Activated CD4-positive, alpha-beta T cell treated with anti-CD3 and anti-CD28 coated beads, Interleukin-2, Interleukin-6, amounts not matched to agents 100 ng/mL and 50 ng/mL, durations not matched to agents 16 hours and 8 hours (primary cell): ENCODE measurements at regions not wholly inside any gene's neighbourhood (a gene's known extent, or its start where the extent isn't known, plus 50 kb on each side); places are given as distances from the start of the nearest gene placed in this dataset.
"Not testable (repeated sequence)": the region's sequence is repeated elsewhere in the genome, so short reads cannot be mapped to it uniquely, and the experiment has no call there.

Experiments used
- DNase-seq: peaks from one replicate; pipeline ENCODE4 v3.0.0-alpha.2; 2020

DNA sequence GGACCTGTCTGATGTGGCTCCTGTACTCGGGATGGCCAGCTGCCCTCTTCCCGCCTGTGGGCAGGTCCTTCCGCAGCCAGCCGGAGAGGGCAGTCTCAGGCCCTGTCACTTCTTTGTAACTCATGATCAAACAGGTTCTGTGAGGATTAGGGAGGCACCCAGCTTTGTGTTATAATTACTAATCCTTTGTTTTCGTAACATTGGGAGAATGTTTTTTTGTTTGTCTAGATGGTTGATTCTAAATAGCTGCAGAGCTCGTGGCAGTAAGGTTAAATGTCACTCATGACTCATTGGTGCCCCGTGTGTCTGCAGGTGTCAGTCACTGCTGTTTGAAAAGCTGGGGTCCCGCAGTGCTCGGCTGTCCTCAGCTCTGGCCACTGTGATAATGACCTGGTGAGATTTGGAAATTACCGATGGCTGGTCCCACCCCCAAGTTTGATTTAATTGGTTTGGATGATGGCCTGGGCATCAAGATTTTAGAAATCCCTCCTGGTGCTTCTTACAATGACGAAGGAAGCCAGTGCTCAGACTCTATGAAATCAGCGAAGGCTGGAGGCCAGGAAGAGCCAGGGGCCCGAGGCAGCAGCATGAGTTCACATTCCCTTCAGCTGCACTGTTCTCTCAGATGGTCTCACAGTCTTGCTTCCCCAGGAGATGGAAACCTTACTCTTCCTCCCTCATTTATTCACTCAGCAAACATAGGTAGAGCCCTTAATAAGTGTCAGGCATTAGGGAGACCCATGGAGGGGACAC, 172.8 kb downstream of the VAPA start:
- DNase-seq = no peak

DNA sequence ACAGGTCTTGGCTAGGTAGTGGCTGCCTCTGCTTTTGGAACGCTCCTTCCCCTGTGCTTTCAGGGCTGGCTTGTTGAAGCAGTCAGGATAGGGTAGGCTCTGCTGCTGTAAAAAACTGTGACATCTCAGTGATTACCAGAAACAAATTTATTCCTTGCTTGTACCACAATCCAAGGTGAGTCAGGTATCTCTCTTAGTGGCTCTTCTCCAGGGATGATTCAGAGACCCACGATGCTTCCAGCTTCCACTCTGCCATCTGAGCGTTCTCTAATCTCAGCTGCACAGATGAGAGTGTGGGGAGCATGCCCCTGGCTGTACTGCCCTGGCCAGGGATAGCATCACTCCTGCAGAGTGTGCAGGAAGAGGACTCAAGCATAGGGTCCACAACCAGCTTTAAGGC, 174.9 kb downstream of the VAPA start:
- DNase-seq = no peak

DNA sequence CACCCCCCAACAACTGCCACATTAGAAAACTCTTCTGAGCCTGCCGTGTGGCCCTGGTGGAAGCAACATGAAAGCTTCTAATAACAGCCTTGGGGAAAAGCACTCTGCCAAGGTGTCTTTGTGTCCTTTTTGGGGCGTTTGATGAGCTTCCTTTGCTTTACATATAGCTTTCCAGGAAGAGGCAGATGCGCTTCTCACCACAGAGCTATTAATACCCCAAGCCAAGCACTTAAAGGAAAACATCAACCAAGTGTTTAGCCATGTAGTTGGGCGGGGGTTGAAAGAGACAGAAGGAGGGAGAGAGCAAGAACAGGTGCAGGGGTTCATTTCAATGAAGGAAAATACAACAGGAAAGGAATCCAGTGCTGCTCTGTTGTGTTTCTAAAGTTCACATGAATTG, 176.1 kb downstream of the VAPA start:
- DNase-seq = no peak

DNA sequence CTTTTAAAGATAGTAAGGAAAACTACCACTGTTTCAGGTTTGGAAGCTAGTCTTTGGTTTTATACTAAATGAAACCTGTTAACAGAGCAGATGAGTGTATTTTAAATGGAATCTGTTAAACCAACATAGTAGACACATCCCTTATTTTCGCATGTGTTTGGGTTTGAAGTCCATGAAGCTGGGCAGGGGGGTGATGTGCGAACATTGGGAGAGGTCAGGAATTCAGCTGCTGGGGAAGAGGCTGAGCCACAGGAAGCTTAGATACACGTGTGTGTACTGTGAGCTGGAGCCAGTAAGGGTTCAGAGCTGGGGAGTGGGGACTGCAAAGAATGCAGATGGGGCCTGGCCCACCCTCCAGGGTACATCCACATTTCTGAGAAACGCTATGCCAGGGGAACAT, 176.9 kb downstream of the VAPA start:
- no peak for DNase-seq

DNA sequence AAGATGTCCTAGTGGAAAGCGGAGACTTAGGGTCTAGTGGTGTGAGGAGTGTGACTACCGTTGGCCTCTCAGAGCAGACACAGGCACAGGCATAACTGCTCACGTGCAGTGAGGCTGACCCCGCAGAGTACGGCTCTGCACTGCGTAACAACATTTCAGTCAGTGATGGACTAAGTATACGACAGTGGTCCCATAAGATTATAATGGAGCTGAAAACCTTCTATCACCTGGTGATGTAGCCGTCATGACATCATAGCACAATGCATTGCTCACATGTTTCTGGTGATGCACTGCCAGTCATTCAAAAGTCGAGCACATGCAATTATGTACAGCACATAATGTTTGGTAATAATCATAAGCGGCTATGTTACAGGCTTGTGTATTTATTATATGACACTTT, 179.6 kb downstream of the VAPA start:
- no peak for DNase-seq

GRCh38 chr18:10094154-10094553, 180.3 kb downstream of the VAPA start:
- DNase-seq = no peak

GRCh38 chr18:10094655-10095054, 180.8 kb downstream of the VAPA start:
- no peak for DNase-seq

- DNase-seq = no peak
Observed at GRCh38 chr18:10095356-10095755, 181.5 kb downstream of the VAPA start.

DNA sequence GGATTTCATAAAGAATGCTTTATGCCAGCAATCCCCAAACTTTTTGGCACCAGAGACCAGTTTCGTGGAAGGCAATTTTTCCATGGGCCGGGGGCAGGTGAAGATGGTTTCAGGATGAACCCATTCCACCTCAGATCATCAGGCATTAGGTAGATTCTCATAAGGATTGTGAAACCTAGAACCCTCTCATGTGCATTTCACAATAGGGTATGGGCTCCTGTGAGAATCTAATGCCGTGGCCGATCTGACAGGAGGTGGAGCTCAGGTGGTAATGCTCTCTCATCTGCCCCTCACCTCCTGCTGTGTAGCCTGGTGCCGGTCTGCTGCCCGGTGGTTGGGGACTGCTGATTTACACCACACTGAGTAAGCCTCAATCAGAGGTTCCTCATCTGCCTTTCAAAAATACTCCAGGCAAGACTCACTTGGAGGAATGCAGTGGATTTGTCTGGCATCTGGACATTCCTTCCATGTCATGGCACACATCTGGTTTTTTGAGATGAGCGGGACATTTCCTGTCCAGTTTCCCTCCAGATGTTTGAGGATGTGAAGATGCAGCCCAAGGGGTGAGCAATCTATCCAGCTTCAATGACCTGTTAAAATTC, 185.8 kb downstream of the VAPA start:
- no peak for DNase-seq

GRCh38 chr18:10100196-10100595, 186.4 kb downstream of the VAPA start:
- DNase-seq = no peak

DNA sequence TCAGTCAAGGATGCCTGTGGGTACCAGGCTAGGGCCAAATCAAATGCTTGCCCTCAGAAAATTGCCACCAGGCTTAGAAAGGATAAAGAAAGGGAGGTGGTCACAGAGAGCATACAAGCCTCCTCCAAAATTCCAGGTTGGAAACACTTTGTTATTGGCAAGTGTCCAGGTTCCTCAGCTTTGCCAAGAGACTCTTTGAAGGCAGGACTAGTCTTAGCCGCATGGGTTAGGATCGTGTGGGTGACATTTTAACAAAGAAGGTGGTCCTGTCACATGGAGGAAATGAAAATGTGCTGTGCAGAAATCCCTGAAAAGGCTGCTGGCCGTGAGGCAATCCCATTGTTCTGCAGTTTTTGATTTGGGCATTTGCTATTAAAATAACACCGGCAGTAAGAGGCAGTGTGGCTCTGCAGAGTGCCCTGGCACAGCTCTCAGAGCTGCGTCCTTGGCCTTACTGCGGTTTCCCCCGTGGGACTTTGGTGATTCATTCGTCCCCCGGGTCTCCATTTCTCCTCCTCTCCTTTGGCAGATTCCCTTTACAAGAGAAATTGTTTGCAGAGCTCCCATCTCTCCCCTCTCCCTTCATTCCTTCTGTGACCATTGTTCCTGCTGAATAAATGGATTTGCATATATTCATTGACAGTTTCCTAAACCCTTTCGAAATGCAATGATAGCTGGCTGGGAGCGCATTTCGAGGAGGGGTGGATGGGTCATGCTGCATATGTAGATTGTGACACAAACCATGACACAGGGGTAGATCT, 187.3 kb downstream of the VAPA start:
- DNase-seq = no peak

- no peak for DNase-seq
Observed at GRCh38 chr18:10101729-10102128, 187.9 kb downstream of the VAPA start.

- not testable (repeated sequence) for DNase-seq
Observed at GRCh38 chr18:10105118-10105517, 191.3 kb downstream of the VAPA start.

GRCh38 chr18:10111191-10111590, 197.4 kb downstream of the VAPA start:
- no peak for DNase-seq

DNA sequence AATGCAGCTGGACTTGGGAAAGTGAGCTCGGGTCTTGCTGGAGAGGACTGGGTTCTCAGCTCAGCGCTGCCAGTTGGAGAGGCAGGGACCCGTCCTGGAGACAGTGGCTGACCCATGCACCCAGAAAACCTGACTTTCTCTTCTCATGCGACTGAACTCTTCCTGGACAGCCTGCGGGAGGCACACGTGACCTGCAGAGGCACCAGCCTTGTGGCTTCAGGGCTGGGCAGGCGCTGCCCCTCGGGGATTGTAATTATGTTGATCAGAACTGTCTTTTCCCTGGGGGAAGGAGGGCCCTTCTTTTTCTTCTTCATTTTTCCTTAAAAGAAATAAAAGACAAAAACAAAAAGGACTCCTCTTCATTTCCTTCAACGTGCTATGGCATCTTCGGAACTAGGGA, 198.1 kb downstream of the VAPA start:
- no peak for DNase-seq

- DNase-seq = no peak
Observed at GRCh38 chr18:10113121-10114022, 199.6 kb downstream of the VAPA start.

GRCh38 chr18:10114717-10115463, 201.1 kb downstream of the VAPA start:
- no peak for DNase-seq

GRCh38 chr18:10116574-10116973, 202.8 kb downstream of the VAPA start:
- no peak for DNase-seq

DNA sequence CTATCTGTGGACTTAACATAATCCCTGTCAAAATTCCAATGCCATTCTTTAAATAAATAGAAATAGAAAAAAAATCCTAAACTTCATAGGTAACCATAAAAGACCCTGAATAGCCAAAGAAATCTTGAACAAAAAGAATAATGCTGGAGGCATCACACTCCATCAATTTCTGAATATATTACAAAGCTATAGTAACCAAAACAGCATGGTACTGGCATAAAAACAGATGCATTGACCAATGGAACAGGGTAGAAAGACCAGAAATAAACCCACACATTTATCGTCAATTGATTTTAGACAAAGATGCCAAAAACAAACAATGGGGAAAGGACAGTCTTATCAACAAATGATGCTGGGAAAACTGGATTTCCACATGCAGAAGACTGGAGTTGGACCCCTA, 205.7 kb downstream of the VAPA start:
- DNase-seq = no peak

DNA sequence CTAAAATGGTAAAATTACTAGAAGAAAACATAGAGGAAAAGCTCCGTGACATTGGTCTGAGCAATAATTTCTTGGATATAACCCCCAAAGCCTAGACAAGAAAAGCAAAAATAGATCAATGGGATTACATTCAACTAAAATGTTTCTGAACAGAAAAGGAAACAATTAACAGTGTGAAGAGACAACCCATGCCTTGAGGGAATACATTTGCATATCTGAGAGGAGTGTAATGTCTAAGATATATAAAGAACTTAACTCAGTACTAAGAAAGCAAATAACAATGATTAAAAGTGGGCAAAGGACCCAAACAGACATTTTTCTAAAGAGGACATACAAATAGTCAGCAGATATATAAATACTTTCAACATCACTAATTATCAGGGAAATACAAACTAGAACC, 206.2 kb downstream of the VAPA start:
- no peak for DNase-seq

GRCh38 chr18:10120622-10121021, 206.8 kb downstream of the VAPA start:
- DNase-seq = no peak

GRCh38 chr18:10121028-10121427, 207.2 kb downstream of the VAPA start:
- no peak for DNase-seq
